ENCODE measurements at regions not wholly inside any gene's neighbourhood (a gene's known extent, or its start where the extent isn't known, plus 50 kb on each side); places are given as distances from the start of the nearest gene placed in this dataset.

GRCh38 chr2:5051300-5051699, 640.9 kb upstream of the SOX11 start:
- H3K27ac ChIP-seq (ENCODE audit: extremely low read depth, low read depth, low read length), result no peak overlapping the region
- H3K4me3 ChIP-seq (ENCODE audit: low read depth, low read length), result no peak overlapping the region
- POLR2A ChIA-PET, result no interaction called here
- H3K36me3 ChIP-seq (ENCODE audit: control insufficient read depth in 2 of 2, insufficient read depth in 1 of 2, low read length in 2 of 2), result no peaks in the 10 kb centered on the region
- no peaks in the 10 kb centered on the region; the same call in 1 of the 2 replicates for H3K9me3 ChIP-seq (ENCODE audit: control insufficient read depth, insufficient read depth, low read depth, low read length)
- CTCF ChIA-PET, result no interaction called here
- TF ChIP-seq ZNF664 (tag by site-specific recombination; IDR thresholded peaks at IDR 0.05), result no peak
- no peak for TF ChIP-seq PRDM4 (tag by site-specific recombination; IDR thresholded peaks at IDR 0.05)
- TF ChIP-seq ZNF510 (tag by site-specific recombination; IDR thresholded peaks at IDR 0.05; ENCODE audit: insufficient replicate concordance), result no peak
- TF ChIP-seq ZBTB8A (tag by site-specific recombination; IDR thresholded peaks at IDR 0.05), result no peak
- no peaks in the 10 kb centered on the region for H3K4me1 ChIP-seq (ENCODE audit: control insufficient read depth, insufficient read depth, low read length)

- Histone ChIP-seq H3K27ac (ENCODE audit: extremely low read depth, low read depth, low read length) (no peak overlapping the region), H3K9me3 (ENCODE audit: control insufficient read depth, insufficient read depth, low read depth, low read length) (no peaks in the 10 kb centered on the region; the same call in 1 of the 2 replicates), H3K36me3 (ENCODE audit: control insufficient read depth in 2 of 2, insufficient read depth in 1 of 2, low read length in 2 of 2) (no peaks in the 10 kb centered on the region), H3K4me1 (ENCODE audit: control insufficient read depth, insufficient read depth, low read length) (no peaks in the 10 kb centered on the region), H3K4me3 (ENCODE audit: low read depth, low read length) (no peak overlapping the region)
- CTCF ChIA-PET, result no interaction called here
- no peak for TF ChIP-seq INSM2 (tag by site-specific recombination; IDR thresholded peaks at IDR 0.05)
- TF ChIP-seq ZNF121 (tag by site-specific recombination; IDR thresholded peaks at IDR 0.05), result no peak
- no peak for TF ChIP-seq PATZ1 (tag by site-specific recombination; IDR thresholded peaks at IDR 0.05)
- no peak for TF ChIP-seq ZNF391 (tag by site-specific recombination; IDR thresholded peaks at IDR 0.05; ENCODE audit: borderline replicate concordance, low read depth)
- no peak for TF ChIP-seq KLF1 (tag by site-specific recombination; IDR thresholded peaks at IDR 0.05)
- TF ChIP-seq ZBTB6 (tag by site-specific recombination; IDR thresholded peaks at IDR 0.05), result no peak
- TF ChIP-seq ZBTB17 (tag by site-specific recombination; IDR thresholded peaks at IDR 0.05), result no peak
- no peak for TF ChIP-seq ATF2 (tag by site-specific recombination; IDR thresholded peaks at IDR 0.05; ENCODE audit: low read depth)
- no peak for TF ChIP-seq HOXD13 (CRISPR knock-in tag; IDR thresholded peaks at IDR 0.05; ENCODE audit: borderline replicate concordance)
- no peak for TF ChIP-seq ZNF426 (tag by site-specific recombination; IDR thresholded peaks at IDR 0.05)
- no peak for TF ChIP-seq ZNF24 (tag by site-specific recombination; IDR thresholded peaks at IDR 0.05)
- no peak for TF ChIP-seq ZFP69B (tag by site-specific recombination; IDR thresholded peaks at IDR 0.05)
- POLR2A ChIA-PET, result no interaction called here
These were observed 639.3 kb upstream of the SOX11 start for GRCh38 chr2:5052905-5053304.
